Loucy (cell line): ENCODE measurements at regions not wholly inside any gene's neighbourhood (a gene's known extent, or its start where the extent isn't known, plus 50 kb on each side); places are given as distances from the start of the nearest gene placed in this dataset.

Source experiments
- CTCF ChIP-seq: fragments of 200-600 bp; sonication (generic); conservative IDR thresholded peaks from 2 replicates; pipeline ENCODE4 v1.5.1; 2014; ENCODE audit warnings: mild to moderate bottlenecking, antibody characterized with exemption, low read length
- EZH2phosphoT487 ChIP-seq: fragments of 200-600 bp; IDR thresholded peaks from 2 replicates; pipeline ENCODE4 v1.6.1; 2018; ENCODE audit warnings: antibody characterized with exemption, mild to moderate bottlenecking, moderate library complexity, borderline replicate concordance

DNA sequence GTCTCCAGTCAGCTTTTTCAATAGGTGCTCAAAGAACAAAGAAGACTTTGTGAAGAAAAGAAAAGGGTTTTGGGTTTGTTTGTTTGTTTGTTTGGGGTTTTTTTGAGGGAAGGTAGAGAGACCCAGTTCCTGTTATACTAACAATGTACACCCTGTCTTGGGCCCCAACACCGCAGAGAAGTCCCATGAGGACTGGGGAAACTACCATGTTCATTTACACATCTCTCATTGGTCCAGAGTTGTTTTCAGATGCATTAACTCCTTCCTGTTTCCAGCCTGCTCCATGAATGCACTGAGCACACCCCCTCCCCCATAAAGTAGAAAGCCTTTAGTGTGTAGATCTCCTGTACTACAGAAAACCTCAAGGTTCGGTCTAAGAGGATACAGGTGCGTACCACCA, 51.1 kb upstream of the SLC8A3 start:
- no peak for TF ChIP-seq CTCF
- TF ChIP-seq EZH2phosphoT487, result no peak
